ENCODE measurements at regions not wholly inside any gene's neighbourhood (a gene's known extent, or its start where the extent isn't known, plus 50 kb on each side); places are given as distances from the start of the nearest gene placed in this dataset.
"Not testable (repeated sequence)": the region's sequence is repeated elsewhere in the genome, so short reads cannot be mapped to it uniquely, and the experiment has no call there.

DNA sequence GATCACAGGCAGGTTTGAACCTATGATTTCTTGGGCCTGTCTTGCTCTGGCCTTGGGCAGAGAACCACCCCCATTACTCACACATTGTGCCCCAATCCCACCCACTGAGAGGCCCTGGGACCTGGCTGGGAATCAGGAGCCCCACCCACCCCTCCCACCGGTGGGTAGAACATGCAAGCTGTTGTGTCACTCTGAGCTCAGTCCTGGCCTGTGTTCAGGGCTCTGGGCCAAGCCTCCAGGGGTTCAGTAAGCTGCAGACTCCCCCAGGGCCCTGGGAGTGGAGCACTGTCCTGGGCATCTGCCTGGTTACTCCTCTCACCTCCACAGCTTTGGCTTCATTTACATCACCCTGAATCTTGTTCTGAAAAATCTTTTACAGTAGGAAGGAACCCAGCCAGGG is 270.5 kb downstream of the RRAGC start:
- TF ChIP-seq ZFX (IDR thresholded peaks at IDR 0.05): no peak
- no peak overlapping the region for H3K27ac ChIP-seq

DNA sequence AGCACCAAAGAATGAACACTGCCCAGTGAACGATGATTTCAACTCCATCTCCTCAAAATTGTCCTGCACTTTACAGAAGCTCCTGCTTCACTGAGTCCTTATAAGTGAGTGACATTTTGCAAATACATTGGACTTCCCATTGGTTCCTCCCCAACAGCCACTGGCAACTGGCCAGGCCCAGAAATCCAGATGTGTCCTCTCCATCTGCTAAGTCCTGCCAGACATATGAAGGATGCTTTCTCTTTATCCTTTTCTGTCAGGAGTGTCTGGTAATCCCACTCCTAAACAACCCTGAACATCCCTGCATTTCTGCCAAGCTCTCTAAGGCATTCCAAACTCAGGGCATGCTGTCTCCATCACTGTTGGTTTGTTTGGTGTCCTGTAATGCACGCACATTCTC is 271.8 kb downstream of the RRAGC start:
- TF ChIP-seq, protein P1, sequence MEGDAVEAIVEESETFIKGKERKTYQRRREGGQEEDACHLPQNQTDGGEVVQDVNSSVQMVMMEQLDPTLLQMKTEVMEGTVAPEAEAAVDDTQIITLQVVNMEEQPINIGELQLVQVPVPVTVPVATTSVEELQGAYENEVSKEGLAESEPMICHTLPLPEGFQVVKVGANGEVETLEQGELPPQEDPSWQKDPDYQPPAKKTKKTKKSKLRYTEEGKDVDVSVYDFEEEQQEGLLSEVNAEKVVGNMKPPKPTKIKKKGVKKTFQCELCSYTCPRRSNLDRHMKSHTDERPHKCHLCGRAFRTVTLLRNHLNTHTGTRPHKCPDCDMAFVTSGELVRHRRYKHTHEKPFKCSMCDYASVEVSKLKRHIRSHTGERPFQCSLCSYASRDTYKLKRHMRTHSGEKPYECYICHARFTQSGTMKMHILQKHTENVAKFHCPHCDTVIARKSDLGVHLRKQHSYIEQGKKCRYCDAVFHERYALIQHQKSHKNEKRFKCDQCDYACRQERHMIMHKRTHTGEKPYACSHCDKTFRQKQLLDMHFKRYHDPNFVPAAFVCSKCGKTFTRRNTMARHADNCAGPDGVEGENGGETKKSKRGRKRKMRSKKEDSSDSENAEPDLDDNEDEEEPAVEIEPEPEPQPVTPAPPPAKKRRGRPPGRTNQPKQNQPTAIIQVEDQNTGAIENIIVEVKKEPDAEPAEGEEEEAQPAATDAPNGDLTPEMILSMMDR (conservative IDR thresholded peaks at IDR 0.05): no peak
- no peak for TF ChIP-seq ZFX (IDR thresholded peaks at IDR 0.05)

DNA sequence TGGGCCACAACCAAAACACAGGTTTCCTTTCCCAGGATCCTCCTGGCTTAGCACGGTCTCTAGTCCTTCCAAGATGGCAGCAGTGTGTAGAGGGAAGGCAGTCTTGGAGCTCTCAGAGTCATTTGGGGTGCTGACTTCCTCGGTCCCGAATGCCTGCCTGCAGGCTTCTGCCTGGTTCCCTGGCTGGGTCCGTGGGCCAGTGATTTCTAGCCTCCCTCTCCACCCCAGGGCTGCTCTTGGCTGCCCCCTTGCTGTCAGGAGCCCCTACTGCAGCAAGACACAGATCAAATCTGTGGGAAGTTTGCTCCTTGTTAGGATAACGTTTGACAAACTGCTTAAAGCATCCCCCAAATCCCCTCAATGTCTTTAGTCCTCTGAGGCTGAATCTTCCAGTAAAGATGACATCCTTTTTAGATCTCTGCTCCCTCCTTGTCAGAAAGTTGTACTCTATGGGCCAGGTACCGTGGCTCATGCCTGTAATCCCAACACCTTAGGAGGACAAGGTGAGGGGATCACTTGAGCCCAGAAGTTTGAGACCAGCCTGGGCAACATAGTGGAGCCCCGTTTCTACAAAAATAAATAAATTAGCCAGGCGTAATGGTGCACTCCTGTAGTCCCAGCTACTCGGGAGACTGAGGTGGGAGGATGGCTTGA is 272.5 kb downstream of the RRAGC start:
- no peak for TF ChIP-seq ZFX (IDR thresholded peaks at IDR 0.05)
- TF ChIP-seq, protein P1 (conservative IDR thresholded peaks at IDR 0.05): peak; percentile 98

More for the DNA sequence above, 271.8 kb downstream of the RRAGC start:
- H3K27ac ChIP-seq: no peak overlapping the region

DNA sequence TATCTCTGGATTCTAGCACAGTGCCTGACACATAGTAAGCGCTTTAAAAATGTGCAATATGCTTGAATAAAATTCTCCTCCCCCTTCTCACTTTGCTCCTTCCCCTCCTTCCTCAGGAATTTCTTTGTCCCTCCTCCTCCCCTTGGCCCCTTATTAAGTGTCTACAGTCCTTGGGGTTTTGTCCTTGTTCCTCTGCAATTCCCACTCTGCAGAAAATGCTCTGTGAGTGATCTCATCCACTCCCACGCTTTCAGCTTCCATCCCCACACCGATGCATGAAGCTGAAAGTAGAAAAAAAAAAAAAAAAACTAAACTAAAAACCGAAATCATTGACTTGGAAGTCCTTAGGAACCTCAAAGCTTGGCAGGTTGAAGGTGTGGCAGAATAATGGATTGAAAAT is 273.6 kb downstream of the RRAGC start:
- no peak for TF ChIP-seq ZFX (IDR thresholded peaks at IDR 0.05)
- TF ChIP-seq, protein P1 (conservative IDR thresholded peaks at IDR 0.05): no peak
- no peak overlapping the region for H3K27ac ChIP-seq

More for the DNA sequence above, 272.5 kb downstream of the RRAGC start:
- no peak overlapping the region for H3K27ac ChIP-seq

DNA sequence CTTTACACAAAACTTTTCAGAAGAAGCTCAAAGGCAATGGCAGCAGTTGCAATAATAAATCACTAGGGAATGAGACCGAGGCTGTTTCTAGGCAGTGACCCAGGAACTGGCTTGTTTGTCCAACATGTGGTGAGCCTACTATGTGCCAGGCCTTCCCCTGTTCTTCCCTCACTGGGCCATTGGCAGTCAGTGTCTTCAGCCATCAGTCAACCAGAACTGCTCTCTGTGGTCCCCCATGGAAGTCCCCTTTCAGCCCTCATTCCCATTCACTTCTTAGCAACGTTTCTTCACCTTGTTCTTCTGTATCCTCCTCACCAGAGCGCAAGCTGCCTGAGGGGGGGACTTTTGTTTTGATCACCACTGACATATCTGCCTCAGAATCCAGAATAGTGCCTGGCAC is 274.1 kb downstream of the RRAGC start:
- TF ChIP-seq, protein P1 (conservative IDR thresholded peaks at IDR 0.05): no peak
- no peak for TF ChIP-seq ZFX (IDR thresholded peaks at IDR 0.05)
- no peak overlapping the region for H3K27ac ChIP-seq

DNA sequence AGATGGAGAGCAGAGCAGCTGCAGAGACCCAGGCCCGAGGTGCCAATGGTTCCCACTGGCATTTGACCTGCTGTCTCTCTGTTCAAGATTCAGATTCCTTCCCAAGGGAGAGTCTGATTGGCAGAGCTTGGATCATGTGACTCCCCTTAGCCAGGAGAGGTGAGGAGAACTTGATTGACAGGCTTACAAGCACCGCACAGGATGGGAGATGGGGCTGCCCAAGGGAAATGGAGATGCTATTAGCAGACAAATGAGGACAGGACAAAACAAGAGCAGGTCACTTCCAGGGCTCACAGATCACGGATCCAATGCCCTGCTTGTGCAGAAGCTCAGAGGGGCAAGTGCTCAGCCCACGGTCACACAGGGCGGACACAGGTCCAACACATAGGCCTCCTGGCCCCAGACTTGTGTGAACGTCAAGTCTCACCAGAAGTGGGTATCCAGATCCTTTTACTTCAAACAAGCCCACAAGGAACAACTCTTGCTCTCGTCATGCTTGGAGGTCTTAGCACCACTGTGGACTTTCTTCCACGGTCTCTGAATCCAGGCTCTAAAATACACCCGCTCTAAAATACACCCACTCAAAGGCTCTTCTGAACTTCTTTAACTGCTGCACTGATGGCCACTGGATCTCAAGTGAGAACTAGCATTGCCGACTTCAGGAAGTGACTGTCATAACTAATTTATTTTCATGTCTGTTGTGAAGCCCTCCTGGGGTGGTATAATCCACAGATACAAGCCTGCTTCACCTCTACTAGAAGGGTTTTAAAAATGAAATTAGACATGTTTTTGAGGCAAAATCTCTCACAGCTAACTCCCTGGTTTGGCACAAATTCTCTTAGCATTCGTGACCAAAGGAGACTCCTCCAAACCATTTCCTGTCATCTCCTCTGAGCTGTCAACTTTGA is 274.9 kb downstream of the RRAGC start:
- TF ChIP-seq, protein P1 (conservative IDR thresholded peaks at IDR 0.05): no peak
- no peak for TF ChIP-seq ZFX (IDR thresholded peaks at IDR 0.05)
- H3K27ac ChIP-seq: no peak overlapping the region

DNA sequence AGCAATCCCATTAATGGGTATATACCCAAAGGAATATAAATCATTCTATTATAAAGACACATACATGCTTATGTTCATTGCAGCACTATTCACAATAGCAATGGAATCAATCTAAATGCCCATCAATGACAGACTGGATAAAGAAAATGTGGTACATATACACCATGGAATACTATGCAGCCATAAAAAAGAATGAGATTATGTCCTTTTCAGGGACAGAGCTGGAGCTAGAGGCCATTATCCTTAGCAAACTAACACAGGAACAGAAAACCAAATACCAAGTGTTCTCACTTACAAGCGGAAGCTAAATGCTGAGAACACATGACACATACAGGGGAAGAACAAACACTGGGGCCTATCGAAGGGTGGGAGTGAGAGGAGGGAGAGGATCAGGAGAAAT is 276.3 kb downstream of the RRAGC start:
- not testable (repeated sequence) for H3K27ac ChIP-seq

DNA sequence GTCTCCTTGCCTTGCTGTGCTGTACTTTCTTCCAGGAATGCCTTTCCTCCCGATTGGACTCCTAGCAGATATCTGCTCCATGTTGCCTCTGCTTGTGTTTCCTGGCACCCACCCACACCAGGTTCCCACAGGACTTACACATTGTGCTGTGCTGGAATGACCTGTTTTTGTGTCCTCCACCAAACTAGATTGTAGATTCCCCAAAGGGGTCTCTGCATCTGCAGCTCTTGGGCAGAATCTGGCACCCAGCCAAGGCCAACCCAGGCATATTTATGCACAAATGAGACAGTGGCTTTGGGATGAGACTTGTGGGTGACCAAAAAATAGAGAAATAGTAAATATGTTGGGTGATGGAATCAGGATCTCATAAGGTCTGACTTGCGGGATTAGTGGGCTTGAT is 278.2 kb downstream of the RRAGC start:
- TF ChIP-seq, protein P1 (conservative IDR thresholded peaks at IDR 0.05): no peak
- TF ChIP-seq ZFX (IDR thresholded peaks at IDR 0.05): no peak
- H3K27ac ChIP-seq: no peak overlapping the region
